GM12878 (cell line): ENCODE measurements at regions not wholly inside any gene's neighbourhood (a gene's known extent, or its start where the extent isn't known, plus 50 kb on each side); places are given as distances from the start of the nearest gene placed in this dataset.

Experiments used
- ATAC-seq: fragments of 200-7000 bp; cut with Tn5 transposase; 3 replicates; pipeline ENCODE4 v1.9.1; 2020; ENCODE audit warnings: mild to moderate bottlenecking, moderate library complexity
- BruUV-seq: library from RNA; stranded (reverse); fragments of 400-500 nt; replicated peaks from 2 replicates; lab custom pipeline; 2021; lab: Mats Ljungman, UMichigan
- CTCF ChIA-PET: fragments of 300-600 bp; sonication (Branson Sonifier 250); formaldehyde crosslinking; extraction: SDS; loops from one replicate; lab custom pipeline; 2021; ENCODE audit warnings: inconsistent platforms; lab: Yijun Ruan, JAX
- POLR2A ChIA-PET: fragments of 350-600 bp; formaldehyde crosslinking; extraction: SDS; loops from one replicate; lab custom pipeline; 2021; ENCODE audit warnings: inconsistent platforms; lab: Charles Lee
- RAD21 ChIA-PET: fragments of 300-600 bp; sonication (Branson Sonifier 250); formaldehyde crosslinking; loops from one replicate; lab custom pipeline; 2023; ENCODE audit warnings: antibody characterized with exemption; ENCODE audit not compliant: unreplicated experiment; lab: Charles Lee
- SMC1A ChIA-PET: fragments of 300-600 bp; sonication (Branson Sonifier 250); formaldehyde crosslinking; loops from one replicate; lab custom pipeline; 2023; ENCODE audit not compliant: unreplicated experiment, uncharacterized antibody; lab: Charles Lee
- DNase-seq: peaks from one replicate; pipeline ENCODE4 v3.0.0-alpha.2; 2011; ENCODE audit warnings: low read depth, low spot score
- FAIRE-seq: peaks from 3 replicates; lab custom pipeline; 2011; peaks lifted over from hg19 to GRCh38; lab: Jason Lieb, UNC
- H2AFZ ChIP-seq: 2 replicates; pipeline ENCODE4 v1.6.0; 2011; ENCODE audit warnings: low read depth, low read length, control low read depth; ENCODE audit not compliant: control insufficient read depth
- H3K27ac ChIP-seq: 2 replicates; pipeline ENCODE4 v1.5.1; 2011; ENCODE audit warnings: control low read depth; ENCODE audit not compliant: control insufficient read depth, insufficient read depth
- H3K27me3 ChIP-seq, 2 experiments: replicated peaks in 1 of 2; 2 replicates each; pipeline versions ENCODE4 v1.6.0 to v1.6.1; 2011; ENCODE audit warnings: low read length in 1 of 2; ENCODE audit not compliant: control insufficient read depth in 2 of 2, insufficient read depth in 2 of 2
- H3K36me3 ChIP-seq, 2 experiments: 2 replicates each; pipeline ENCODE4 v1.5.1; 2011; ENCODE audit warnings: low read length in 1 of 2; ENCODE audit not compliant: control insufficient read depth in 2 of 2, insufficient read depth in 2 of 2
- H3K4me1 ChIP-seq: 2 replicates; pipeline ENCODE4 v1.6.1; 2011; ENCODE audit warnings: mild to moderate bottlenecking, low read length, moderate library complexity, mixed read lengths; ENCODE audit not compliant: control insufficient read depth, insufficient read depth
- H3K4me2 ChIP-seq: 2 replicates; pipeline ENCODE4 v1.6.0; 2011; ENCODE audit warnings: control low read depth; ENCODE audit not compliant: control insufficient read depth, insufficient read depth
- H3K4me3 ChIP-seq: fragments of 200-600 bp; sonication (generic); 2 replicates; pipeline ENCODE4 v1.5.1; 2016
- H3K79me2 ChIP-seq: 2 replicates; pipeline ENCODE4 v1.6.0; 2011; ENCODE audit warnings: low read length; ENCODE audit not compliant: control insufficient read depth, insufficient read depth
- H3K9ac ChIP-seq: 2 replicates; pipeline ENCODE4 v1.8.0; 2011; ENCODE audit warnings: low read length, control low read depth, mixed read lengths; ENCODE audit not compliant: control insufficient read depth, insufficient read depth
- H3K9me3 ChIP-seq: replicated peaks from 3 replicates; pipeline ENCODE4 v1.5.1; 2011; ENCODE audit warnings: mild to moderate bottlenecking, low read length; ENCODE audit not compliant: control insufficient read depth, insufficient read depth
- H4K20me1 ChIP-seq: 2 replicates; pipeline ENCODE4 v1.6.0; 2011; ENCODE audit not compliant: control insufficient read depth, insufficient read depth
- ASH2L ChIP-seq: fragments of 300-600, 200-600 bp; sonication (generic); IDR thresholded peaks from 2 replicates; pipeline ENCODE4 v1.6.1; 2017; ENCODE audit warnings: low read depth, mild to moderate bottlenecking, borderline replicate concordance
- ATF2 ChIP-seq: IDR thresholded peaks from 2 replicates; pipeline ENCODE4 v1.6.1; 2012; ENCODE audit warnings: low read length, inconsistent platforms
- ATF7 ChIP-seq: fragments of 450-650 bp; IDR thresholded peaks from 2 replicates; pipeline ENCODE4 v1.6.1; 2016; ENCODE audit warnings: low read depth, mild to moderate bottlenecking
- EGR1 ChIP-seq, 2 experiments: IDR thresholded peaks; 1 replicate in 1 of 2; 2 replicates in 1 of 2; pipeline ENCODE4 v1.6.1; 2011 to 2012; ENCODE audit warnings: low read depth in 2 of 2, low read length in 2 of 2, borderline replicate concordance in 1 of 2, mild to moderate bottlenecking in 1 of 2, moderate library complexity in 1 of 2
- EP300 ChIP-seq, 2 experiments: fragments of 150-350 bp in 1 of 2; IDR thresholded peaks; 2 replicates each; pipeline ENCODE4 v1.6.1; 2011 to 2012; ENCODE audit warnings: low read depth in 2 of 2, low read length in 2 of 2, borderline replicate concordance in 1 of 2, improper control_type of control experiment in 1 of 2, inconsistent platforms in 1 of 2; ENCODE audit not compliant: control insufficient read depth in 1 of 2
- FOXM1 ChIP-seq: IDR thresholded peaks from 2 replicates; pipeline ENCODE4 v1.6.1; 2012; ENCODE audit warnings: low read depth, mild to moderate bottlenecking, inconsistent platforms, low read length, moderate library complexity
- HDAC2 ChIP-seq: fragments of 200-600 bp; sonication (generic); IDR thresholded peaks from 2 replicates; pipeline ENCODE4 v1.6.1; 2017
- HSF1 ChIP-seq: fragments of 150-350 bp; IDR thresholded peaks from 2 replicates; pipeline ENCODE4 v1.6.1; 2014; ENCODE audit warnings: mild to moderate bottlenecking, low read depth, low read length
- MTA2 ChIP-seq: fragments of 450-650 bp; IDR thresholded peaks from 2 replicates; pipeline ENCODE4 v1.6.1; 2016; ENCODE audit warnings: low read depth, mild to moderate bottlenecking, moderate library complexity
- RAD51 ChIP-seq: fragments of 450-650 bp; IDR thresholded peaks from 2 replicates; pipeline ENCODE4 v1.6.1; 2016; ENCODE audit warnings: moderate library complexity, mild to moderate bottlenecking, inconsistent platforms
- RBBP5 ChIP-seq: fragments of 200-600 bp; sonication (generic); conservative IDR thresholded peaks from 2 replicates; pipeline ENCODE4 v1.6.1; 2016
- RCOR1 ChIP-seq: conservative IDR thresholded peaks from 2 replicates; pipeline ENCODE4 v1.6.1; 2012; ENCODE audit warnings: low read depth, low read length, improper control_type of control experiment
- SMAD1 ChIP-seq: fragments of 450-650 bp; IDR thresholded peaks from 2 replicates; pipeline ENCODE4 v1.6.1; 2018; ENCODE audit warnings: mild to moderate bottlenecking, low read depth; ENCODE audit not compliant: partially characterized antibody
- SRF ChIP-seq, 2 experiments: IDR thresholded peaks; 2 replicates each; pipeline ENCODE4 v1.6.1; 2011; ENCODE audit warnings: low read depth in 2 of 2, low read length in 2 of 2, mild to moderate bottlenecking in 1 of 2, moderate library complexity in 1 of 2
- STAT1 ChIP-seq: fragments of 450-650 bp; conservative IDR thresholded peaks from 2 replicates; pipeline ENCODE4 v1.6.1; 2014; ENCODE audit warnings: antibody characterized with exemption, mild to moderate bottlenecking
- SUZ12 ChIP-seq: fragments of 200-600 bp; sonication (generic); IDR thresholded peaks from one replicate; pipeline ENCODE4 v1.6.1; 2018; ENCODE audit warnings: antibody characterized with exemption, mild to moderate bottlenecking; ENCODE audit not compliant: unreplicated experiment
- TCF12 ChIP-seq: IDR thresholded peaks from 2 replicates; pipeline ENCODE4 v1.6.1; 2011; ENCODE audit warnings: low read depth, mild to moderate bottlenecking, low read length
- USF1 ChIP-seq: IDR thresholded peaks from 2 replicates; pipeline ENCODE4 v1.6.1; 2011; ENCODE audit warnings: borderline replicate concordance, low read depth, mild to moderate bottlenecking, moderate library complexity, mixed read lengths, low read length; ENCODE audit not compliant: insufficient read depth; ENCODE audit errors: extremely low read length
- ZSCAN29 ChIP-seq: fragments of 450-650 bp; IDR thresholded peaks from 2 replicates; pipeline ENCODE4 v1.6.1; 2017; ENCODE audit warnings: mild to moderate bottlenecking, moderate library complexity
- ZZZ3 ChIP-seq: IDR thresholded peaks from 2 replicates; pipeline ENCODE4 v1.6.1; 2011; ENCODE audit warnings: low read depth; ENCODE audit not compliant: control insufficient read depth, insufficient read length
- WGBS: methylation state at CpG from one replicate; pipeline ENCODE4 v1.1.6; 2016; ENCODE audit warnings: low lambda C conversion rate; ENCODE audit not compliant: insufficient replicate concordance, insufficient coverage; ENCODE audit errors: missing lambda C conversion rate; 5-methylcytosine and 5-hydroxymethylcytosine counted together
- in situ Hi-C: fragments of 300-500 bp; cut with MboI; formaldehyde crosslinking; loops from 9 replicates; pipeline ENCODE4 v1.14.3; 2018; ENCODE audit warnings: mixed read lengths
- intact Hi-C: fragments of 100-400 bp; cut with micrococcal nuclease; formaldehyde crosslinking; loops from one replicate; pipeline ENCODE4 v1.14.2; 2022; ENCODE audit not compliant: unreplicated experiment

GRCh38 chr22:47398491-47398890, 636.0 kb downstream of the TBC1D22A start (continued):
- TF ChIP-seq HSF1: no peak

- CTCF ChIA-PET: no interaction called here
- RAD21 ChIA-PET: no interaction called here
- FAIRE-seq: no peak
- Histone ChIP-seq H2AFZ (no peak overlapping the region), H3K9ac (no peak overlapping the region), H3K4me1 (no peaks in the 10 kb centered on the region), H4K20me1 (no peaks in the 10 kb centered on the region), H3K36me3 (no peaks in the 10 kb centered on the region), H3K4me3 (no peak overlapping the region), H3K9me3 (no peaks in the 10 kb centered on the region; the same call in 2 of the 3 replicates), H3K4me2 (no peak overlapping the region)
- POLR2A ChIA-PET: no interaction called here
- 3% methylated on average over 9 of the region's 9 CpGs for WGBS
- no peak for DNase-seq
- in situ Hi-C loops: no loop called here
- no TSS peak for BruUV-seq
- SMC1A ChIA-PET: no interaction called here
- ATAC-seq: no peak
- no peak for TF ChIP-seq ZSCAN29
- no peak for TF ChIP-seq STAT1
- TF ChIP-seq TCF12: no peak
- no peak for TF ChIP-seq EP300 (IDR thresholded peaks at IDR 0.05; ENCODE audit: borderline replicate concordance in 1 of 2, control insufficient read depth in 1 of 2, low read depth in 2 of 2, low read length in 2 of 2)
- no peak for TF ChIP-seq SUZ12
- TF ChIP-seq RBBP5: no peak
- no peak for TF ChIP-seq SMAD1
- TF ChIP-seq MTA2: no peak
- TF ChIP-seq ATF2: no peak
- TF ChIP-seq ASH2L: no peak
- TF ChIP-seq SRF (IDR thresholded peaks at IDR 0.05; ENCODE audit: low read depth in 2 of 2, low read length in 2 of 2): no peak
- TF ChIP-seq RAD51: no peak
- TF ChIP-seq USF1: no peak
- TF ChIP-seq HDAC2: no peak
- TF ChIP-seq RCOR1: no peak
- TF ChIP-seq ATF7: no peak
- TF ChIP-seq EGR1 (IDR thresholded peaks at IDR 0.05; ENCODE audit: borderline replicate concordance in 1 of 2, low read depth in 2 of 2, low read length in 2 of 2): no peak
- TF ChIP-seq ZZZ3: no peak
- TF ChIP-seq FOXM1: no peak
- TF ChIP-seq, all 136 proteins: peak for 0
- Histone ChIP-seq H3K27me3 (no peaks in the 10 kb centered on the region), H3K79me2 (no peaks in the 10 kb centered on the region), H3K27ac (no peak overlapping the region)
- intact Hi-C loops: no loop called here
Observed at GRCh38 chr22:47397673-47398072, 635.2 kb downstream of the TBC1D22A start.
